ENCODE measurements at regions not wholly inside any gene's neighbourhood (a gene's known extent, or its start where the extent isn't known, plus 50 kb on each side); places are given as distances from the start of the nearest gene placed in this dataset.

DNA sequence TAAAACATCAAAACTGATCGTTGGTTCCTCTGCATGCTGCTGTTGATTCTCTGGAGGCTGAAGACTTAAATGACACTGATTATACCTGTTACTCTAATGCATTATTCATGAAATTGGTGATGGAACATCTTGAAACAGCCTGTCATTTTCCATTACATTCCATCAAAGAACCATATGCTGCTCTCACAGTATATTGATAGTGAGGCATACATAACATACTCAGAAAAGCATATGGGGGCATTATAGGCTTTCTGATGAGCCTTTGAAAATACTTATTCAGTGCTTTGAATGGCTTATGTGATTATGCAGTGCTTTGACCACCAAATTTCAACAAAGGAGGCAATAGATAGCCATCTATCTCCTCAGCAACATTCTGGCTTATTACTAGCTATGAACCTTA lies 392.1 kb downstream of the CDH19 start:
- Histone ChIP-seq H3K9me3 (ENCODE audit: control insufficient read depth, insufficient read depth, low read length) (peaks cover 3% of the 10 kb centered on the region; the same call in 1 of the 2 replicates), H3K4me3 (ENCODE audit: low read depth, low read length) (no peak overlapping the region), H3K27me3 (ENCODE audit: control insufficient read depth, insufficient read depth, low read length) (no peaks in the 10 kb centered on the region), H3K27ac (ENCODE audit: low read depth, low read length) (no peak overlapping the region)
- ChIA-PET CTCF (no interaction called here), POLR2A (no interaction called here)
- DNase-seq (ENCODE audit: low read depth, low spot score), result no peak
- no peak for TF ChIP-seq CTCF (IDR thresholded peaks at IDR 0.05; ENCODE audit: low read depth, low read length)

DNA sequence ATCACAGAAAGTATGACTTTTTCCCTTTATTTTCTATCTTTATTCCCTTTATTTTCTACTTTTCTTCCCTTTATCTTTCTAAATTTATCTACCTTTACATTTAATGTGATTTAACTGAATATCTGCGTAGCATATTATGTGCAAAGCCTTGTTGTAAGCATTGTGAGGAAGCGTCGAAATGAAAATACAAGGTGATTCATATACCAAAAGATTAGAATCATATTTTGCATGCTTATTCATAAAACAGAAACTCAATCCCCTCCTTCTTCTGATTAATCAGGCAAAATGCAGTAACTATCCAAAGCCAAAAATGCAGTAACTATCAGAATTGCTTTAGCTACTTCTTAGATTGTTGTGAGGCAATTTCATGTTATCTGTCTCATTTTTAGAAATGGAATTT lies 393.0 kb downstream of the CDH19 start:
- peaks cover 8% of the 10 kb centered on the region for H3K9me3 ChIP-seq (ENCODE audit: control insufficient read depth, insufficient read depth, low read length)
- CTCF ChIA-PET, result no interaction called here
- POLR2A ChIA-PET, result no interaction called here
- H3K27ac ChIP-seq (ENCODE audit: low read depth, low read length), result no peak overlapping the region
- H3K4me3 ChIP-seq (ENCODE audit: low read depth, low read length), result no peak overlapping the region
- TF ChIP-seq CTCF (IDR thresholded peaks at IDR 0.05; ENCODE audit: low read depth, low read length), result no peak
- no peak for DNase-seq (ENCODE audit: low read depth, low spot score)
- H3K27me3 ChIP-seq (ENCODE audit: control insufficient read depth, insufficient read depth, low read length), result no peaks in the 10 kb centered on the region

DNA sequence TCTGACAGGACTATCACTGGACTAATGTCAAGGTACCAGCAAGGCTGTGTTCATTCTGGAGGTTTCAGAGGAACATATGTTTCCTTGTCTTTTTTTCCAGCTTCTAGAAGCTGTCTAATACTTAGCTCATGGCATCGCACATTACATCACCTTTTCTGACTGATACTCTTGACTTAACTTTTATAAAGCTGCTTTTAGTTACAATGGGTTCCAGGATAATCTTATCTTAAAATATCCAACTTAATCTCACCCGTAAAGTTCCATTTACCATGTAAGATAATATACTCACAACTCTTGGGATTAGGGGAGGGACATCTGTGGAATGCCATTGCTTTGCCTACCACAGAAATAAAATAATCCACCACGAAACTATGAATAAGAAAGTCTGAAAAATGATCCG lies 394.2 kb downstream of the CDH19 start:
- ChIA-PET CTCF (no interaction called here), POLR2A (no interaction called here)
- TF ChIP-seq CTCF (IDR thresholded peaks at IDR 0.05; ENCODE audit: low read depth, low read length), result no peak
- no peak overlapping the region for H3K27ac ChIP-seq (ENCODE audit: low read depth, low read length)
- H3K9me3 ChIP-seq (ENCODE audit: control insufficient read depth, insufficient read depth, low read length), result peaks cover 8% of the 10 kb centered on the region
- no peaks in the 10 kb centered on the region for H3K27me3 ChIP-seq (ENCODE audit: control insufficient read depth, insufficient read depth, low read length)
- DNase-seq (ENCODE audit: low read depth, low spot score), result no peak
- no peak overlapping the region for H3K4me3 ChIP-seq (ENCODE audit: low read depth, low read length)

DNA sequence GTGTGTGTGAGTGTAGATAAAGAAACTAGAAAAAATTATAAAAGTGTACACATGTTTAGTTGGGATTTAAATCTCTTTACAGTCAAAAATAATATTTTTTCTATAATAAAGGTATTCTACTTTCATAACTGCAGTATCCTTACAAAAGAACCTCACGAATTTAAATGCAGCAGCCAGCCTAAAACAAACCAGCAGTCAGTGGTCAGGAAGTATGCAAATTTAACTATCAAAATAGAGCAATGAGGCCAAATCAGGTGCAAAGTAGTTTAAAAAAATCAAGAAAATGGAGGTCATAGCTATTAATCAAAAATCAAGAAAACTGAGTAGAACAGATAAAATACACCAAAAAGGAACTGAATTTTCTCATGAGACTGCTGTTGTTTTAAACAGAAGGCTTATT lies 407.1 kb downstream of the CDH19 start:
- TF ChIP-seq CTCF (IDR thresholded peaks at IDR 0.05; ENCODE audit: low read depth, low read length), result no peak
- peaks cover 16% of the 10 kb centered on the region for H3K9me3 ChIP-seq (ENCODE audit: control insufficient read depth, insufficient read depth, low read length)
- CTCF ChIA-PET, result no interaction called here
- POLR2A ChIA-PET, result no interaction called here
- no peaks in the 10 kb centered on the region for H3K27me3 ChIP-seq (ENCODE audit: control insufficient read depth, insufficient read depth, low read length)
- H3K4me3 ChIP-seq (ENCODE audit: low read depth, low read length), result no peak overlapping the region
- H3K27ac ChIP-seq (ENCODE audit: low read depth, low read length), result no peak overlapping the region
- no peak for DNase-seq (ENCODE audit: low read depth, low spot score)

GRCh38 chr18:66193938-66194337 lies 410.0 kb downstream of the CDH19 start:
- Histone ChIP-seq H3K4me3 (ENCODE audit: low read depth, low read length) (no peak overlapping the region), H3K27ac (ENCODE audit: low read depth, low read length) (no peak overlapping the region), H3K27me3 (ENCODE audit: control insufficient read depth, insufficient read depth, low read length) (no peaks in the 10 kb centered on the region), H3K9me3 (ENCODE audit: control insufficient read depth, insufficient read depth, low read length) (peaks cover 16% of the 10 kb centered on the region)
- POLR2A ChIA-PET, result no interaction called here
- CTCF ChIA-PET, result no interaction called here
- no peak for TF ChIP-seq CTCF (IDR thresholded peaks at IDR 0.05; ENCODE audit: low read depth, low read length)
- no peak for DNase-seq (ENCODE audit: low read depth, low spot score)

Measured in AG04450 (cell line).